Epithelial cell of prostate (primary cell): ENCODE measurements at regions not wholly inside any gene's neighbourhood (a gene's known extent, or its start where the extent isn't known, plus 50 kb on each side); places are given as distances from the start of the nearest gene placed in this dataset.

ENCODE experiments used
- DNase-seq: peaks from one replicate; pipeline ENCODE4 v3.0.0-alpha.2; 2011; ENCODE audit warnings: low read depth, low spot score
- H3K27ac ChIP-seq: fragments of 450-650 bp; 2 replicates; pipeline ENCODE4 v1.5.1; 2017; ENCODE audit warnings: mild to moderate bottlenecking

- H3K27ac ChIP-seq: peak overlapping the region; percentile 46
- peak; percentile 75 for DNase-seq
Observed at GRCh38 chr14:98069712-98070171, 1202.3 kb downstream of the BCL11B start.

GRCh38 chr14:98070536-98070935 lies 1201.5 kb downstream of the BCL11B start:
- no peak for DNase-seq
- peak overlapping the region; percentile 46 for H3K27ac ChIP-seq

GRCh38 chr14:98074111-98074510 lies 1197.9 kb downstream of the BCL11B start:
- DNase-seq: no peak
- no peak overlapping the region for H3K27ac ChIP-seq

GRCh38 chr14:98077176-98077575 lies 1194.8 kb downstream of the BCL11B start:
- peak; percentile 90 for DNase-seq
- no peak overlapping the region for H3K27ac ChIP-seq

GRCh38 chr14:98082833-98083232 lies 1189.2 kb downstream of the BCL11B start:
- DNase-seq: no peak
- H3K27ac ChIP-seq: no peak overlapping the region

GRCh38 chr14:98085751-98086150 lies 1186.2 kb downstream of the BCL11B start:
- no peak for DNase-seq

GRCh38 chr14:98093111-98093510 lies 1178.9 kb downstream of the BCL11B start:
- no peak for DNase-seq
- no peak overlapping the region for H3K27ac ChIP-seq

More at GRCh38 chr14:98085751-98086150, 1186.2 kb downstream of the BCL11B start:
- H3K27ac ChIP-seq: no peak overlapping the region

GRCh38 chr14:98099527-98099926 lies 1172.5 kb downstream of the BCL11B start:
- no peak for DNase-seq
- no peak overlapping the region for H3K27ac ChIP-seq

- DNase-seq: no peak
- no peak overlapping the region for H3K27ac ChIP-seq
Observed at GRCh38 chr14:98101323-98101722, 1170.7 kb downstream of the BCL11B start.

- no peak for DNase-seq
- H3K27ac ChIP-seq: no peak overlapping the region
Observed at GRCh38 chr14:98103705-98104104, 1168.3 kb downstream of the BCL11B start.

GRCh38 chr14:98109326-98109725 lies 1162.7 kb downstream of the BCL11B start:
- no peak overlapping the region for H3K27ac ChIP-seq
- no peak for DNase-seq

GRCh38 chr14:98112194-98112780 lies 1159.7 kb downstream of the BCL11B start:
- no peak for DNase-seq
- no peak overlapping the region for H3K27ac ChIP-seq

- H3K27ac ChIP-seq: peak overlapping the region; percentile 20
Observed at GRCh38 chr14:98114122-98114895, 1157.7 kb downstream of the BCL11B start.

GRCh38 chr14:98114946-98115345 lies 1157.1 kb downstream of the BCL11B start:
- peak overlapping the region; percentile 20 for H3K27ac ChIP-seq
- DNase-seq: no peak

More at GRCh38 chr14:98114122-98114895, 1157.7 kb downstream of the BCL11B start:
- no peak for DNase-seq

- no peak for DNase-seq
Observed at GRCh38 chr14:98118749-98119148, 1153.2 kb downstream of the BCL11B start.

GRCh38 chr14:98119739-98120138 lies 1152.3 kb downstream of the BCL11B start:
- no peak for DNase-seq
- no peak overlapping the region for H3K27ac ChIP-seq

More at GRCh38 chr14:98118749-98119148, 1153.2 kb downstream of the BCL11B start:
- H3K27ac ChIP-seq: no peak overlapping the region

GRCh38 chr14:98120831-98121464 lies 1151.0 kb downstream of the BCL11B start:
- H3K27ac ChIP-seq: no peak overlapping the region
- peak; percentile 84 for DNase-seq

- no peak overlapping the region for H3K27ac ChIP-seq
- no peak for DNase-seq
Observed at GRCh38 chr14:98122527-98122926, 1149.5 kb downstream of the BCL11B start.

GRCh38 chr14:98130691-98131090 lies 1141.3 kb downstream of the BCL11B start:
- DNase-seq: peak; percentile 18
- H3K27ac ChIP-seq: no peak overlapping the region

- H3K27ac ChIP-seq: no peak overlapping the region
- no peak for DNase-seq
Observed at GRCh38 chr14:98131406-98131805, 1140.6 kb downstream of the BCL11B start.

- no peak for DNase-seq
Observed at GRCh38 chr14:98133806-98134205, 1138.2 kb downstream of the BCL11B start.

More at GRCh38 chr14:98133806-98134205, 1138.2 kb downstream of the BCL11B start:
- H3K27ac ChIP-seq: no peak overlapping the region
